ENCODE measurements at regions not wholly inside any gene's neighbourhood (a gene's known extent, or its start where the extent isn't known, plus 50 kb on each side); places are given as distances from the start of the nearest gene placed in this dataset.

- TF ChIP-seq POLR2A (IDR thresholded peaks at IDR 0.05) (no peak), CTCF (IDR thresholded peaks at IDR 0.05) (no peak), POLR2AphosphoS5 (IDR thresholded peaks at IDR 0.05) (no peak)
These were observed 318.7 kb downstream of the RMST start for GRCh38 chr12:97781342-97781741.
